ENCODE measurements at regions not wholly inside any gene's neighbourhood (a gene's known extent, or its start where the extent isn't known, plus 50 kb on each side); places are given as distances from the start of the nearest gene placed in this dataset.

GRCh38 chr22:49094151-49094550, 733.5 kb downstream of the BRD1 start:
- WGBS, 5 donors, result 29 to 61% (median 33%) methylated on average over 7 of the region's 7 CpGs
- Histone ChIP-seq H3K27me3 (replicated peaks in 1 of 7) (peaks cover 0 to 37% (median 0%) of the 10 kb centered on the region in 7 donors), H3K4me3 (no peak overlapping the region), H3K36me3 (no peaks in the 10 kb centered on the region), H3K4me1 (no peaks in the 10 kb centered on the region), H3K27ac (no peak overlapping the region), H3K9me3 (no peaks in the 10 kb centered on the region)
- intact Hi-C loops (cut with DNase I; ENCODE audit: low total_unique reads), result no loop called here
- DNase-seq, result peak; percentile 54
- TF ChIP-seq CTCF (IDR thresholded peaks at IDR 0.05 in 8 of 11, conservative IDR thresholded peaks at IDR 0.05 in 3 of 11) (no peak), POLR2AphosphoS5 (IDR thresholded peaks at IDR 0.05) (no peak), POLR2A (IDR thresholded peaks at IDR 0.05) (no peak)

GRCh38 chr22:49093192-49093880, 734.3 kb downstream of the BRD1 start:
- DNase-seq, result peak; percentile 38
- Histone ChIP-seq H3K4me1 (no peaks in the 10 kb centered on the region), H3K36me3 (no peaks in the 10 kb centered on the region), H3K9me3 (no peaks in the 10 kb centered on the region), H3K4me3 (no peak overlapping the region), H3K27ac (no peak overlapping the region), H3K27me3 (replicated peaks in 1 of 7) (peaks cover 0 to 44% (median 0%) of the 10 kb centered on the region in 7 donors)
- no peak for TF ChIP-seq POLR2AphosphoS5 (IDR thresholded peaks at IDR 0.05)
- no peak for TF ChIP-seq CTCF (IDR thresholded peaks at IDR 0.05 in 8 of 11, conservative IDR thresholded peaks at IDR 0.05 in 3 of 11)
- TF ChIP-seq POLR2A (IDR thresholded peaks at IDR 0.05), result no peak
- 73 to 81% (median 76%) methylated on average over 14 to 23 of the region's 23 CpGs for WGBS, 5 donors
- intact Hi-C loops (cut with DNase I; ENCODE audit: low total_unique reads), result no loop called here

GRCh38 chr22:49092716-49093115, 735.0 kb downstream of the BRD1 start:
- DNase-seq, result peak; percentile 40
- no peaks in the 10 kb centered on the region for H3K36me3 ChIP-seq
- TF ChIP-seq POLR2AphosphoS5 (IDR thresholded peaks at IDR 0.05) (no peak), POLR2A (IDR thresholded peaks at IDR 0.05) (no peak), CTCF (IDR thresholded peaks at IDR 0.05 in 8 of 11, conservative IDR thresholded peaks at IDR 0.05 in 3 of 11) (no peak)
- H3K27ac ChIP-seq, result no peak overlapping the region
- H3K4me1 ChIP-seq, result no peaks in the 10 kb centered on the region
- H3K4me3 ChIP-seq, result no peak overlapping the region
- WGBS, 5 donors, result 78 to 86% (median 84%) methylated on average over 15 of the region's 15 CpGs
- intact Hi-C loops (cut with DNase I; ENCODE audit: low total_unique reads), result no loop called here
- peaks cover 0 to 50% (median 0%) of the 10 kb centered on the region in 7 donors for H3K27me3 ChIP-seq (replicated peaks in 1 of 7)
- no peaks in the 10 kb centered on the region for H3K9me3 ChIP-seq

- H3K27me3 ChIP-seq (replicated peaks in 1 of 7), result peaks cover 0 to 57% (median 0%) of the 10 kb centered on the region in 7 donors
- peak; percentile 38 for DNase-seq
- TF ChIP-seq CTCF (IDR thresholded peaks at IDR 0.05 in 8 of 11, conservative IDR thresholded peaks at IDR 0.05 in 3 of 11), result no peak
- TF ChIP-seq POLR2AphosphoS5 (IDR thresholded peaks at IDR 0.05), result no peak
- no peak for TF ChIP-seq POLR2A (IDR thresholded peaks at IDR 0.05)
- intact Hi-C loops (cut with DNase I; ENCODE audit: low total_unique reads), result no loop called here
- H3K9me3 ChIP-seq, result no peaks in the 10 kb centered on the region
- WGBS, 5 donors, result 57 to 70% (median 64%) methylated on average over 12 to 13 of the region's 13 CpGs
- H3K4me3 ChIP-seq, result no peak overlapping the region
- H3K4me1 ChIP-seq, result no peaks in the 10 kb centered on the region
- no peaks in the 10 kb centered on the region for H3K36me3 ChIP-seq
- H3K27ac ChIP-seq, result no peak overlapping the region
Measured at GRCh38 chr22:49091917-49092545, 735.6 kb downstream of the BRD1 start.

Measured in spleen (tissue), 11 donors.